ENCODE measurements at regions not wholly inside any gene's neighbourhood (a gene's known extent, or its start where the extent isn't known, plus 50 kb on each side); places are given as distances from the start of the nearest gene placed in this dataset.

- Histone ChIP-seq H4K20me1 (ENCODE audit: insufficient read depth, low read length) (no peaks in the 10 kb centered on the region), H3K27ac (ENCODE audit: extremely low read length, insufficient read depth, low read length) (no peak overlapping the region), H3K79me2 (ENCODE audit: insufficient read depth, low read length) (no peaks in the 10 kb centered on the region), H2AFZ (ENCODE audit: low read length) (no peak overlapping the region), H3K9ac (ENCODE audit: insufficient read depth, low read depth, low read length) (no peak overlapping the region), H3K9me3 (ENCODE audit: low read length) (no peaks in the 10 kb centered on the region), H3K27me3 (ENCODE audit: control insufficient read depth in 1 of 2, insufficient read depth in 2 of 2, low read length in 2 of 2) (no peaks in the 10 kb centered on the region), H3K4me3 (replicated peaks in 1 of 3; ENCODE audit: insufficient read depth in 1 of 3, low read depth in 2 of 3, low read length in 3 of 3) (no peak overlapping the region), H3K36me3 (replicated peaks in 1 of 2; ENCODE audit: control insufficient read depth in 1 of 2, insufficient read depth in 2 of 2, low read length in 2 of 2) (no peaks in the 10 kb centered on the region), H3K4me2 (ENCODE audit: low read depth, low read length) (no peak overlapping the region), H3K4me1 (ENCODE audit: insufficient read depth, low read length) (no peaks in the 10 kb centered on the region)
- in situ Hi-C loops (cut with HindIII; ENCODE audit: extremely low pct_ligation_motif_present, low pct_unique_long_range_greater_than_20kb): no loop called here
- ChIA-PET CTCF (ENCODE audit: low intra/inter-chr PET ratio, low total read pairs) (no interaction called here), POLR2A (no interaction called here)
- DNase-seq (ENCODE audit: low spot score) (no peak), ATAC-seq (no peak), FAIRE-seq (no peak)
- TF ChIP-seq ZNF460 (CRISPR knock-in tag; IDR thresholded peaks at IDR 0.05; ENCODE audit: borderline replicate concordance) (no peak), ZNF652 (CRISPR knock-in tag; IDR thresholded peaks at IDR 0.05; ENCODE audit: borderline replicate concordance, low read depth) (no peak), DNMT3B (CRISPR knock-in tag; conservative IDR thresholded peaks at IDR 0.05) (no peak), NR3C1 (CRISPR knock-in tag; IDR thresholded peaks at IDR 0.05) (no peak), PTBP1 (IDR thresholded peaks at IDR 0.05; ENCODE audit: low read depth, low read length, poor library complexity, severe bottlenecking) (no peak)
- intact Hi-C loops (cut with micrococcal nuclease; ENCODE audit: unreplicated experiment): no loop called here
- 0% methylated on average over 2 of the region's 2 CpGs for WGBS (ENCODE audit: low lambda C conversion rate)
- BruUV-seq (replicated peaks): no TSS peak
These were observed 131.8 kb upstream of the UBE2E2 start for GRCh38 chr3:23071296-23071695.

GRCh38 chr3:23071758-23072157 is 131.4 kb upstream of the UBE2E2 start:
- H3K4me3 ChIP-seq (replicated peaks in 1 of 3; ENCODE audit: insufficient read depth in 1 of 3, low read depth in 2 of 3, low read length in 3 of 3): no peak overlapping the region
- whole genome bisulfite sequencing (ENCODE audit: low lambda C conversion rate): 0% methylated on average over 1 of the region's 1 CpG
- H3K4me1 ChIP-seq (ENCODE audit: insufficient read depth, low read length): no peaks in the 10 kb centered on the region
- no peaks in the 10 kb centered on the region for H3K27me3 ChIP-seq (ENCODE audit: control insufficient read depth in 1 of 2, insufficient read depth in 2 of 2, low read length in 2 of 2)
- no peak overlapping the region for H3K9ac ChIP-seq (ENCODE audit: insufficient read depth, low read depth, low read length)
- no peak for DNase-seq (ENCODE audit: low spot score)
- FAIRE-seq: no peak
- H3K36me3 ChIP-seq (replicated peaks in 1 of 2; ENCODE audit: control insufficient read depth in 1 of 2, insufficient read depth in 2 of 2, low read length in 2 of 2): no peaks in the 10 kb centered on the region
- BruUV-seq (replicated peaks): no TSS peak
- H3K27ac ChIP-seq (ENCODE audit: extremely low read length, insufficient read depth, low read length): no peak overlapping the region
- no peaks in the 10 kb centered on the region for H4K20me1 ChIP-seq (ENCODE audit: insufficient read depth, low read length)
- intact Hi-C loops (cut with micrococcal nuclease; ENCODE audit: unreplicated experiment) (no loop called here), in situ Hi-C loops (cut with HindIII; ENCODE audit: extremely low pct_ligation_motif_present, low pct_unique_long_range_greater_than_20kb) (no loop called here)
- CTCF ChIA-PET (ENCODE audit: low intra/inter-chr PET ratio, low total read pairs): no interaction called here
- TF ChIP-seq ZNF616 (CRISPR knock-in tag; IDR thresholded peaks at IDR 0.05; ENCODE audit: low read depth) (no peak), DPF2 (CRISPR knock-in tag; IDR thresholded peaks at IDR 0.05; ENCODE audit: borderline replicate concordance, low read depth) (no peak), MYC (CRISPR knock-in tag; IDR thresholded peaks at IDR 0.05; ENCODE audit: borderline replicate concordance) (no peak)
- H2AFZ ChIP-seq (ENCODE audit: low read length): no peak overlapping the region
- H3K79me2 ChIP-seq (ENCODE audit: insufficient read depth, low read length): no peaks in the 10 kb centered on the region
- H3K9me3 ChIP-seq (ENCODE audit: low read length): no peaks in the 10 kb centered on the region
- no peak overlapping the region for H3K4me2 ChIP-seq (ENCODE audit: low read depth, low read length)
- POLR2A ChIA-PET: no interaction called here
- ATAC-seq: no peak

Measured in HepG2 (cell line).